ENCODE measurements at regions not wholly inside any gene's neighbourhood (a gene's known extent, or its start where the extent isn't known, plus 50 kb on each side); places are given as distances from the start of the nearest gene placed in this dataset.

GRCh38 chr18:47543080-47543479, 291.6 kb upstream of the SKOR2 start (continued):
- TF ChIP-seq ZNF331 (CRISPR knock-in tag; IDR thresholded peaks at IDR 0.05; ENCODE audit: low read depth) (no peak), EZH2phosphoT487 (IDR thresholded peaks at IDR 0.05; ENCODE audit: unreplicated experiment) (no peak), NANOG (IDR thresholded peaks at IDR 0.05; ENCODE audit: borderline replicate concordance) (no peak), ZNF114 (CRISPR knock-in tag; IDR thresholded peaks at IDR 0.05) (no peak), STAT1 (IDR thresholded peaks at IDR 0.05; ENCODE audit: unreplicated experiment) (no peak), EZH2 (IDR thresholded peaks at IDR 0.05; ENCODE audit: low read depth, unreplicated experiment) (no peak), JUNB (IDR thresholded peaks at IDR 0.05; ENCODE audit: unreplicated experiment) (no peak), ETS1 (IDR thresholded peaks at IDR 0.05) (no peak), POLR2AphosphoS5 (IDR thresholded peaks at IDR 0.05; ENCODE audit: low read depth) (no peak), REST (IDR thresholded peaks at IDR 0.05; ENCODE audit: unreplicated experiment) (no peak)

GRCh38 chr18:47542551-47542950, 291.1 kb upstream of the SKOR2 start:
- H3K27ac Mint-ChIP-seq = no peak overlapping the region
- no peaks in the 10 kb centered on the region for H3F3A ChIP-seq (replicated peaks; ENCODE audit: low read depth)
- H3K27me3 ChIP-seq (ENCODE audit: insufficient read depth) = no peaks in the 10 kb centered on the region
- ATAC-seq (no peak), DNase-seq (ENCODE audit: low spot score) (no peak)
- H3K9me3 Mint-ChIP-seq = no peaks in the 10 kb centered on the region
- H3K4me1 Mint-ChIP-seq = peaks cover 2% of the 10 kb centered on the region; the same call in 1 of the 3 replicates
- no peak overlapping the region for H3K4me3 ChIP-seq
- H2AFZ ChIP-seq = no peak overlapping the region
- H3K27me3 Mint-ChIP-seq (ENCODE audit: insufficient read depth, low read depth, poor library complexity) = peaks cover 2% of the 10 kb centered on the region
- 0 out of 2 replicates have a peak, but pooled peaks cover 2% of the 10 kb centered on the region for H3K9me2 ChIP-seq (ENCODE audit: insufficient read depth)
- H3K79me2 ChIP-seq (replicated peaks; ENCODE audit: insufficient read depth) = no peaks in the 10 kb centered on the region
- H3K4me2 ChIP-seq = no peak overlapping the region
- no peaks in the 10 kb centered on the region for H4K20me1 ChIP-seq (replicated peaks; ENCODE audit: insufficient read depth)
- H3K36me3 Mint-ChIP-seq (ENCODE audit: low read depth) = no peaks in the 10 kb centered on the region
- no peak overlapping the region for H3K4me3 Mint-ChIP-seq
- no peak for TF ChIP-seq ZNF114 (CRISPR knock-in tag; IDR thresholded peaks at IDR 0.05)
- H3K27ac ChIP-seq (ENCODE audit: low read depth) = no peak overlapping the region
- no peaks in the 10 kb centered on the region for H3K36me3 ChIP-seq (ENCODE audit: insufficient read depth)
- H3K4me1 ChIP-seq (ENCODE audit: insufficient read depth) = no peaks in the 10 kb centered on the region

GRCh38 chr18:47531717-47532116, 280.3 kb upstream of the SKOR2 start:
- no peaks in the 10 kb centered on the region for H3K79me2 ChIP-seq (replicated peaks; ENCODE audit: insufficient read depth)
- H3K9me2 ChIP-seq (ENCODE audit: insufficient read depth) = no peaks in the 10 kb centered on the region; the same call in 1 of the 2 replicates
- no peak for TF ChIP-seq CREB1 (CRISPR knock-in tag; IDR thresholded peaks at IDR 0.05; ENCODE audit: low read depth)
- peak; percentile 62 to 65 for TF ChIP-seq CTCF (conservative IDR thresholded peaks at IDR 0.05; ENCODE audit: low read depth in 2 of 2)
- H3K4me2 ChIP-seq = peak overlapping the region; percentile 20; the same call in 1 of the 2 replicates
- no peak overlapping the region for H3K4me3 ChIP-seq
- H3K27ac ChIP-seq (ENCODE audit: low read depth) = no peak overlapping the region
- no peaks in the 10 kb centered on the region for H3K4me1 ChIP-seq (ENCODE audit: insufficient read depth)
- no peak overlapping the region for H3K4me3 Mint-ChIP-seq
- no peaks in the 10 kb centered on the region for H3K36me3 ChIP-seq (ENCODE audit: insufficient read depth)
- H3F3A ChIP-seq (replicated peaks; ENCODE audit: low read depth) = no peaks in the 10 kb centered on the region
- no peaks in the 10 kb centered on the region for H3K36me3 Mint-ChIP-seq (ENCODE audit: low read depth)
- H4K20me1 ChIP-seq (replicated peaks; ENCODE audit: insufficient read depth) = no peaks in the 10 kb centered on the region
- H3K27me3 Mint-ChIP-seq (ENCODE audit: insufficient read depth, low read depth, poor library complexity) = peaks cover 2% of the 10 kb centered on the region
- peak; percentile 85 for ATAC-seq
- no peaks in the 10 kb centered on the region for H3K9me3 Mint-ChIP-seq
- H3K4me1 Mint-ChIP-seq = peaks cover 8% of the 10 kb centered on the region
- no peak overlapping the region for H3K27ac Mint-ChIP-seq
- H3K27me3 ChIP-seq (ENCODE audit: insufficient read depth) = no peaks in the 10 kb centered on the region
- peak overlapping the region; percentile 81; the same call in 1 of the 2 replicates for H2AFZ ChIP-seq
- DNase-seq (ENCODE audit: low spot score) = peak; percentile 66
